HepG2 (cell line): ENCODE measurements at regions not wholly inside any gene's neighbourhood (a gene's known extent, or its start where the extent isn't known, plus 50 kb on each side); places are given as distances from the start of the nearest gene placed in this dataset.

ENCODE experiments used
- ATAC-seq: fragments of 200-7000 bp; cut with Tn5 transposase; 3 replicates; pipeline ENCODE4 v1.9.1; 2020; ENCODE audit warnings: mild to moderate bottlenecking, moderate library complexity
- BruUV-seq: library from RNA; stranded (reverse); fragments of 400-500 nt; replicated peaks from 2 replicates; lab custom pipeline; 2021; lab: Mats Ljungman, UMichigan
- CTCF ChIA-PET: fragments of 300-600 bp; formaldehyde crosslinking; extraction: SDS; loops from one replicate; lab custom pipeline; 2021; ENCODE audit warnings: low total read pairs, inconsistent platforms, low intra/inter-chr PET ratio; lab: Yijun Ruan, JAX
- POLR2A ChIA-PET: fragments of 350-600 bp; sonication (Branson Sonifier 250); formaldehyde crosslinking; loops from one replicate; lab custom pipeline; 2020; ENCODE audit warnings: antibody characterized with exemption, inconsistent platforms; lab: Yijun Ruan, JAX
- DNase-seq: peaks from one replicate; pipeline ENCODE4 v3.0.0-alpha.2; 2015; ENCODE audit warnings: low spot score
- FAIRE-seq: peaks from 3 replicates; lab custom pipeline; 2011; peaks lifted over from hg19 to GRCh38; lab: Jason Lieb, UNC
- H2AFZ ChIP-seq: one replicate; pipeline ENCODE4 v1.6.1; 2011; ENCODE audit warnings: low read length, inconsistent platforms
- H3K27ac ChIP-seq: fragments of 300-600 bp; 3 replicates; pipeline ENCODE4 v1.8.0; 2011; ENCODE audit warnings: mixed run types, mild to moderate bottlenecking, mixed read lengths, low read length, inconsistent platforms; ENCODE audit not compliant: insufficient read depth; ENCODE audit errors: extremely low read length
- H3K27me3 ChIP-seq, 2 experiments: fragments of 200-600 bp in 1 of 2; 2 replicates in 1 of 2; 3 replicates in 1 of 2; pipeline versions ENCODE4 v1.6.0 to v1.8.0; 2011; ENCODE audit warnings: low read length in 2 of 2, mild to moderate bottlenecking in 2 of 2, moderate library complexity in 2 of 2, inconsistent platforms in 1 of 2; ENCODE audit not compliant: insufficient read depth in 2 of 2, control insufficient read depth in 1 of 2
- H3K36me3 ChIP-seq, 2 experiments: fragments of 200-600 bp in 1 of 2; replicated peaks in 1 of 2; 2 replicates in 1 of 2; 3 replicates in 1 of 2; pipeline versions ENCODE4 v1.5.1 to v1.8.0; 2011; ENCODE audit warnings: low read length in 2 of 2, inconsistent platforms in 1 of 2; ENCODE audit not compliant: insufficient read depth in 2 of 2, control insufficient read depth in 1 of 2
- H3K4me1 ChIP-seq: 2 replicates; pipeline ENCODE4 v1.5.1; 2012; ENCODE audit warnings: low read length, inconsistent platforms; ENCODE audit not compliant: insufficient read depth
- H3K4me2 ChIP-seq: 2 replicates; pipeline ENCODE4 v1.6.0; 2011; ENCODE audit warnings: low read depth, low read length, inconsistent platforms
- H3K4me3 ChIP-seq, 3 experiments: fragments of 200-600 bp in 1 of 3; sonication (generic), shearing (Covaris generic) in 1 of 3; replicated peaks in 1 of 3; 2 replicates each; pipeline ENCODE4 v1.5.1; 2011 to 2016; ENCODE audit warnings: low read length in 3 of 3, inconsistent platforms in 2 of 3, low read depth in 2 of 3, mild to moderate bottlenecking in 2 of 3, control low read depth in 1 of 3, mixed read lengths in 1 of 3; ENCODE audit not compliant: insufficient read depth in 1 of 3
- H3K79me2 ChIP-seq: one replicate; pipeline ENCODE4 v1.6.1; 2011; ENCODE audit warnings: low read length, inconsistent platforms; ENCODE audit not compliant: insufficient read depth
- H3K9ac ChIP-seq: 2 replicates; pipeline ENCODE4 v1.6.0; 2011; ENCODE audit warnings: mild to moderate bottlenecking, low read depth, low read length, inconsistent platforms; ENCODE audit not compliant: insufficient read depth
- H3K9me3 ChIP-seq: 2 replicates; pipeline ENCODE4 v1.5.1; 2012; ENCODE audit warnings: mild to moderate bottlenecking, low read length
- H4K20me1 ChIP-seq: 2 replicates; pipeline ENCODE4 v1.6.0; 2011; ENCODE audit warnings: inconsistent platforms, mild to moderate bottlenecking, low read length, moderate library complexity; ENCODE audit not compliant: insufficient read depth
- ATF1 ChIP-seq: IDR thresholded peaks from 2 replicates; pipeline ENCODE4 v1.6.1; 2016; ENCODE audit warnings: mild to moderate bottlenecking, control low read depth
- FOSL1 ChIP-seq: sonication (generic); formaldehyde crosslinking; IDR thresholded peaks from 2 replicates; pipeline ENCODE4 v1.9.0; 2021; ENCODE audit warnings: missing genetic modification reagents, borderline replicate concordance
- HNRNPK ChIP-seq: fragments of 200-400 bp; formaldehyde crosslinking; IDR thresholded peaks from 2 replicates; pipeline ENCODE4 v1.6.1; 2018; ENCODE audit warnings: low read length, low read depth, moderate library complexity, mild to moderate bottlenecking; ENCODE audit not compliant: poor library complexity, severe bottlenecking
- KLF13 ChIP-seq: sonication (generic); formaldehyde crosslinking; IDR thresholded peaks from 2 replicates; pipeline ENCODE4 v1.4.0; 2020; ENCODE audit warnings: mild to moderate bottlenecking, missing genetic modification reagents
- KMT2A ChIP-seq: sonication (generic); formaldehyde crosslinking; IDR thresholded peaks from 2 replicates; pipeline ENCODE4 v1.4.0; 2020; ENCODE audit warnings: missing genetic modification reagents
- MEF2D ChIP-seq: sonication (generic); formaldehyde crosslinking; IDR thresholded peaks from 2 replicates; pipeline ENCODE4 v1.5.1; 2020; ENCODE audit warnings: mild to moderate bottlenecking, missing genetic modification reagents
- PRPF4 ChIP-seq: fragments of 200-400 bp; formaldehyde crosslinking; IDR thresholded peaks from 2 replicates; pipeline ENCODE4 v1.6.1; 2016; ENCODE audit warnings: low read length, low read depth; ENCODE audit not compliant: poor library complexity, severe bottlenecking
- TP53 ChIP-seq: sonication (generic); formaldehyde crosslinking; conservative IDR thresholded peaks from 2 replicates; pipeline ENCODE4 v1.4.0; 2020; ENCODE audit warnings: missing genetic modification reagents
- ZNF652 ChIP-seq: IDR thresholded peaks from 2 replicates; pipeline ENCODE4 v1.6.1; 2016; ENCODE audit warnings: low read depth, borderline replicate concordance
- in situ Hi-C: cut with HindIII; loops from 2 replicates; pipeline ENCODE4 v1.10.0; 2017; ENCODE audit warnings: low pct_unique_long_range_greater_than_20kb; ENCODE audit not compliant: extremely low pct_ligation_motif_present
- intact Hi-C: fragments of 100-400 bp; cut with micrococcal nuclease; formaldehyde crosslinking; loops from one replicate; pipeline ENCODE4 v1.10.0; 2022; ENCODE audit not compliant: unreplicated experiment
- TF ChIP-seq, protein P1 (sequence below): sonication (generic); formaldehyde crosslinking; IDR thresholded peaks from 2 replicates; pipeline ENCODE4 v1.9.0; 2022; ENCODE audit warnings: low read depth, missing genetic modification reagents
- TF ChIP-seq, protein P2 (sequence below): sonication (generic); formaldehyde crosslinking; IDR thresholded peaks from 2 replicates; pipeline ENCODE4 v1.5.0; 2020; ENCODE audit warnings: mild to moderate bottlenecking, missing genetic modification reagents
- TF ChIP-seq, protein P3 (sequence below): sonication (generic); formaldehyde crosslinking; IDR thresholded peaks from 2 replicates; pipeline ENCODE4 v1.8.0; 2022; ENCODE audit warnings: mild to moderate bottlenecking, missing genetic modification reagents, borderline replicate concordance
- TF ChIP-seq, protein P4 (sequence below): sonication (generic); formaldehyde crosslinking; IDR thresholded peaks from 2 replicates; pipeline ENCODE4 v1.5.1; 2020; ENCODE audit warnings: missing genetic modification reagents, mild to moderate bottlenecking, borderline replicate concordance
- TF ChIP-seq, protein P5 (sequence below): sonication (generic); formaldehyde crosslinking; IDR thresholded peaks from 2 replicates; pipeline ENCODE4 v1.5.0; 2020; ENCODE audit warnings: missing genetic modification reagents, mild to moderate bottlenecking, borderline replicate concordance

DNA sequence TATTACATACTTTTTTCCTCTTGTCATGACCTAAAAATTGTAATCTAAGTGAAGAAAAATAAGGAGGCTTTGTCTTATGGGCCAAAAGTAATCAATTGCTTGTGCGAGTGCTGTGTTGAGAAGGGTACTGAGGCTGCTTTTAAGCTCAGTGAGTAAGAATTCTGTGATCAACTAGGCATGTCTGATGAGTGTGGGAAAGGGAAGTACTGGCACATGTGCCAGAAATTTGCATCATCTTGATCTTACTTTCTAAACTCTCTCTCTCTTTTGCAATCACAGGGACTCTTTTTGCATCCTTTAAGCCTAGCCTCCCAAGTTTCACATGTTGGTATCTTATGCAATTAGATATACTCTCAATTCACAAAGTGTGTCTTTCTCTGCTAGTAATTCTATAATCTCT lies 329.9 kb downstream of the KIF4B start (continued):
- TF ChIP-seq, protein P1, sequence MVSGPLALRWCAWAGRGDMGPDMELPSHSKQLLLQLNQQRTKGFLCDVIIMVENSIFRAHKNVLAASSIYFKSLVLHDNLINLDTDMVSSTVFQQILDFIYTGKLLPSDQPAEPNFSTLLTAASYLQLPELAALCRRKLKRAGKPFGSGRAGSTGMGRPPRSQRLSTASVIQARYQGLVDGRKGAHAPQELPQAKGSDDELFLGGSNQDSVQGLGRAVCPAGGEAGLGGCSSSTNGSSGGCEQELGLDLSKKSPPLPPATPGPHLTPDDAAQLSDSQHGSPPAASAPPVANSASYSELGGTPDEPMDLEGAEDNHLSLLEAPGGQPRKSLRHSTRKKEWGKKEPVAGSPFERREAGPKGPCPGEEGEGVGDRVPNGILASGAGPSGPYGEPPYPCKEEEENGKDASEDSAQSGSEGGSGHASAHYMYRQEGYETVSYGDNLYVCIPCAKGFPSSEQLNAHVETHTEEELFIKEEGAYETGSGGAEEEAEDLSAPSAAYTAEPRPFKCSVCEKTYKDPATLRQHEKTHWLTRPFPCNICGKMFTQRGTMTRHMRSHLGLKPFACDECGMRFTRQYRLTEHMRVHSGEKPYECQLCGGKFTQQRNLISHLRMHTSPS (CRISPR knock-in tag), result no peak
- TF ChIP-seq MEF2D (CRISPR knock-in tag) (no peak), HNRNPK (no peak)

DNA sequence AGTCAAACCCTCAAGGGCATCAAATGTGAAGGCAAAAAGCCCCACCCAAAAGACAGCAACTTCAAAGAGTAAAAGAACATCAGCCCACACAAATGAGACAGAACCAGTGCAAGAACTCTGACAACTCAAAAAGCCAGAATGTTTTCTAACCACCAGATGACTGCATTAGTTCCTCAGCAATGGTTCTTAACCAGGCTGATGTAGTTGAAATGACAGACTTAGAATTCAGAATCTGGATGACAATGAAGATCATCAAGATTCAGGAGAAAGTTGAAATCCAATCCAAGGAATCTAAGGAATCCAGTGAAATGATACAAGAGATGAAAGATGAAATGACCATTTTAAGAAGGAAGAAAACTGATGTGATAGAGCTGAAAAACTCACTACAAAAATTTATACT lies 339.7 kb downstream of the KIF4B start:
- no peak for ATAC-seq
- intact Hi-C loops, result no loop called here
- Histone ChIP-seq H3K79me2 (no peaks in the 10 kb centered on the region), H4K20me1 (no peaks in the 10 kb centered on the region), H3K4me2 (no peak overlapping the region), H3K4me1 (no peaks in the 10 kb centered on the region), H3K9ac (no peak overlapping the region), H3K36me3 (no peaks in the 10 kb centered on the region), H2AFZ (no peak overlapping the region), H3K9me3 (peaks cover 13% of the 10 kb centered on the region), H3K4me3 (no peak overlapping the region), H3K27me3 (no peaks in the 10 kb centered on the region), H3K27ac (no peak overlapping the region)
- in situ Hi-C loops, result no loop called here
- ChIA-PET CTCF (no interaction called here), POLR2A (no interaction called here)
- no peak for DNase-seq
- FAIRE-seq, result no peak
- no TSS peak for BruUV-seq
- TF ChIP-seq ZNF652, result no peak
- TF ChIP-seq ATF1, result no peak
- no peak for TF ChIP-seq TP53
- TF ChIP-seq, protein P2, sequence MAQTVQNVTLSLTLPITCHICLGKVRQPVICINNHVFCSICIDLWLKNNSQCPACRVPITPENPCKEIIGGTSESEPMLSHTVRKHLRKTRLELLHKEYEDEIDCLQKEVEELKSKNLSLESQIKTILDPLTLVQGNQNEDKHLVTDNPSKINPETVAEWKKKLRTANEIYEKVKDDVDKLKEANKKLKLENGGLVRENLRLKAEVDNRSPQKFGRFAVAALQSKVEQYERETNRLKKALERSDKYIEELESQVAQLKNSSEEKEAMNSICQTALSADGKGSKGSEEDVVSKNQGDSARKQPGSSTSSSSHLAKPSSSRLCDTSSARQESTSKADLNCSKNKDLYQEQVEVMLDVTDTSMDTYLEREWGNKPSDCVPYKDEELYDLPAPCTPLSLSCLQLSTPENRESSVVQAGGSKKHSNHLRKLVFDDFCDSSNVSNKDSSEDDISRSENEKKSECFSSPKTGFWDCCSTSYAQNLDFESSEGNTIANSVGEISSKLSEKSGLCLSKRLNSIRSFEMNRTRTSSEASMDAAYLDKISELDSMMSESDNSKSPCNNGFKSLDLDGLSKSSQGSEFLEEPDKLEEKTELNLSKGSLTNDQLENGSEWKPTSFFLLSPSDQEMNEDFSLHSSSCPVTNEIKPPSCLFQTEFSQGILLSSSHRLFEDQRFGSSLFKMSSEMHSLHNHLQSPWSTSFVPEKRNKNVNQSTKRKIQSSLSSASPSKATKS, result no peak
- TF ChIP-seq, protein P3, sequence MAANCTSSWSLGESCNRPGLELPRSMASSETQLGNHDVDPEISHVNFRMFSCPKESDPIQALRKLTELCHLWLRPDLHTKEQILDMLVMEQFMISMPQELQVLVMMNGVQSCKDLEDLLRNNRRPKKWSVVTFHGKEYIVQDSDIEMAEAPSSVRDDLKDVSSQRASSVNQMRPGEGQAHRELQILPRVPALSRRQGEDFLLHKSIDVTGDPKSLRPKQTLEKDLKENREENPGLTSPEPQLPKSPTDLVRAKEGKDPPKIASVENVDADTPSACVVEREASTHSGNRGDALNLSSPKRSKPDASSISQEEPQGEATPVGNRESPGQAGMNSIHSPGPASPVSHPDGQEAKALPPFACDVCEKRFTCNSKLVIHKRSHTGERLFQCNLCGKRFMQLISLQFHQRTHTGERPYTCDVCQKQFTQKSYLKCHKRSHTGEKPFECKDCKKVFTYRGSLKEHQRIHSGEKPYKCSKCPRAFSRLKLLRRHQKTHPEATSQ (CRISPR knock-in tag), result no peak
- no peak for TF ChIP-seq PRPF4
- TF ChIP-seq, protein P4, sequence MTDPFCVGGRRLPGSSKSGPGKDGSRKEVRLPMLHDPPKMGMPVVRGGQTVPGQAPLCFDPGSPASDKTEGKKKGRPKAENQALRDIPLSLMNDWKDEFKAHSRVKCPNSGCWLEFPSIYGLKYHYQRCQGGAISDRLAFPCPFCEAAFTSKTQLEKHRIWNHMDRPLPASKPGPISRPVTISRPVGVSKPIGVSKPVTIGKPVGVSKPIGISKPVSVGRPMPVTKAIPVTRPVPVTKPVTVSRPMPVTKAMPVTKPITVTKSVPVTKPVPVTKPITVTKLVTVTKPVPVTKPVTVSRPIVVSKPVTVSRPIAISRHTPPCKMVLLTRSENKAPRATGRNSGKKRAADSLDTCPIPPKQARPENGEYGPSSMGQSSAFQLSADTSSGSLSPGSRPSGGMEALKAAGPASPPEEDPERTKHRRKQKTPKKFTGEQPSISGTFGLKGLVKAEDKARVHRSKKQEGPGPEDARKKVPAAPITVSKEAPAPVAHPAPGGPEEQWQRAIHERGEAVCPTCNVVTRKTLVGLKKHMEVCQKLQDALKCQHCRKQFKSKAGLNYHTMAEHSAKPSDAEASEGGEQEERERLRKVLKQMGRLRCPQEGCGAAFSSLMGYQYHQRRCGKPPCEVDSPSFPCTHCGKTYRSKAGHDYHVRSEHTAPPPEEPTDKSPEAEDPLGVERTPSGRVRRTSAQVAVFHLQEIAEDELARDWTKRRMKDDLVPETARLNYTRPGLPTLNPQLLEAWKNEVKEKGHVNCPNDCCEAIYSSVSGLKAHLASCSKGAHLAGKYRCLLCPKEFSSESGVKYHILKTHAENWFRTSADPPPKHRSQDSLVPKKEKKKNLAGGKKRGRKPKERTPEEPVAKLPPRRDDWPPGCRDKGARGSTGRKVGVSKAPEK, result no peak
- TF ChIP-seq FOSL1 (CRISPR knock-in tag), result no peak
- no peak for TF ChIP-seq KLF13 (CRISPR knock-in tag)
- no peak for TF ChIP-seq KMT2A
- TF ChIP-seq, protein P5, sequence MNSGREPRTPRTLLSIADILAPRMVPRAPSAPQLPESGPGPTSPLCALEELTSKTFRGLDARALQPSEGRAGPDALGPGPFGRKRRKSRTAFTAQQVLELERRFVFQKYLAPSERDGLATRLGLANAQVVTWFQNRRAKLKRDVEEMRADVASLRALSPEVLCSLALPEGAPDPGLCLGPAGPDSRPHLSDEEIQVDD (CRISPR knock-in tag), result no peak
